ENCODE measurements at regions not wholly inside any gene's neighbourhood (a gene's known extent, or its start where the extent isn't known, plus 50 kb on each side); places are given as distances from the start of the nearest gene placed in this dataset.

DNA sequence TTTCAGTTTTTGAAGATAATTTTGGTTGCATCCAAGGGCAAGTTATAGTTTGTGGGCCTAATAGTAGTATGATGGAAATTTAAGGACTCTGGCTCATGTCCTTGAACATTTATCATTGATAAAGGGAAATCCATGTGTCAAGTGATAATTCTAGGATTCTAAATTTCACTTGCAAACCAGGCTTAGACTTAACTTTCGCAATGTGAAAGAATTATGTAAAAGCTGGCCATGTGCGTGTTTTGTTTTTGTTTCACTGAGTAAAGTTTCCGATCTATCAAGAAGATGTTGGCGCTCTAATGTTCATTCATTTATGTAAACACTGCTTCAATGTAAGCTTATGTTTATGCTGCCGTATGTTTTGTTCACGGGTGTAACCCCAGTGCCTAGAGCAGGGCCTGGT is 302.0 kb downstream of the SOX4 start:
- no peak for DNase-seq

DNA sequence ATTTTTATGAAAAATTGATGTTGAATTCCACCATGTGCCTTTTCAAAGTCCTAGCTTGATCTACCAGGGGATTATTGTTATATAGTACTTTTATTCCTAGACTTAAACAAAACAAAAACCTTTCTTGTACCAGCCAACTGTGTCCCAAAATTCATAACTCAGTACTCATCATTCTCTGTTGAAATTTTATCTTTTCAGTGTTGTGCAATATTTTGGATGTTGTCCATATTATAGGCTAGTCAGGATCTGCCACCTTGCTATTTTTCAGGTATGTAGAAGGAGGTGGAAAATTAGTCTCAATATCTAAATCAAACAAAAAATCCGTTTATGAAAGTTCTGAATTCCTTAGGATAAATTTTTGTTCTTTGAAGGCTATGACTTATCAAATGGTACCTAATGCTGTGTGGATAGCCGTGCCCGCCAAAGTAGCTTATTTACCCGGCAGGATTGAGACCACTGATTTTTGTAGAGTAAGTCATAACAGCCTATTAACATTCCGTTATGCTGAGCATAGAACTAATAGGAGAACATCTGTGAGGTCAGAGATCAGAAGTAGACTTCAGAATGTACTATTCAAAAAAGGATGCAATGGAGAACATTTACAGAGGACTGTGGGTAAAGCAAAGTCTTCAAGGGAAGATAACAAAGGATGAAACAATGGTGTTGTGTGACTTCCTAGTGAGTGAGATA is 304.7 kb downstream of the SOX4 start:
- DNase-seq = no peak

DNA sequence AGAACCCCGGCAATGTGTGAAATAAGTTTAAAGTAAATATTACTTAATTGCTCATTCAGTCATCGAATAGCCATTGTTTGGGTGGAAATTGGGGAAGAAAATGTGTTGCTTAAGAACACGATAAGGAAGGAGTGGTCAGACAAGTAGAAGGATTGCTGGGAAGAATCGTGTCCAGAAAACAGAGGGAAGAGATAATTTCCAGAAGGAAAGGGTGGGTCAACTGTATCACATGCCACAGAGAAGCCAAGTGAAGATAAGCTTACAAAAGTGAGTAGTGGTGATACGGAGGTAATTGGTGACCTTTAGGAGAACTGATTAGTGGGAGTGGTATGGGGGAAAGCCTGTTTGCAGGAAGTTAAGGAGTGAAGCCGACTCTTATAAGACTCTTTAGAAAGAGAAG is 306.2 kb downstream of the SOX4 start:
- DNase-seq = no peak

DNA sequence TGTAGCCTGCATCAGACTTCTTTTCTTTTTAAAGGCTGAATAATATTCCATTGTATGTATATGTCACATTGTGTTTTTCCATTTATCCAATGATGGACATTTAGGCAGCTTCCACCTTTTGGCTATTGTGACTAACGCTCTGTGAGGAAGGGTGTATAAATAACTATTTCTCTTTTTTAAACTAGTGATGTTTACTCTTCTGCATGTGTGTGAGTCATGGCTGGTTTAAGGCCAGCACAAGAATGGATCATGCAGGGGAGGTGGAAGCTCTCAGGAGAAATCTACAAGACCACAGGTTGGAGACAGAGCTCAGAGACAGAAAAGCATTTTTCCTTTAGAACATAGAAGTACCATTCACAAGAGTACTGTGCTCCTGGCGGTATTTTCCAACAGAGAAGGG is 307.2 kb downstream of the SOX4 start:
- no peak for DNase-seq

DNA sequence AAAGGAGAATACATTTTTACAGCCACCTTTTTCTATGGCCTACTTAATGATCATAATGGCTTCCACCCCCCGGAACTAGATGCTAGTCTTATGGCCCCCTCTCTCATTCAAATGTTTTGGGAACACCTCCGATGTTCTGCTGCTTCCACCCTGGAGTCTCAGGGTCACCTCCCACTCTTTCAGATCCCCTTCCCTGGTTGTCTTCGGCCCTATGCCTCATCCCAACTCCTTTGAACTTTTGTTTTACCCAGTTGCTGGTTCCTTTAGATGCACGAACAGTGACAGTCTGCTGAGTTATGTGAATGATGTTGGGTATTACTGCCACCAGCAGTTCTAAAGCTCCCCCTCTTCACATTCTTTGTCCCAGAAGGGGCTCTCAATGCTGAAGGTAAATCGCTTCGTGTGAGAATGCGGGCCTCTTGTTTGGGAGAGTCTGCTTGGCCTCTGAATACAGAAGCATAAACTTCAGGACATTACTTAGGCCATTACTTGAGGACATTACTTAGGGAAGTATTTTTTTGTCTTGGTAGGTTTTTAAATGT is 309.1 kb downstream of the SOX4 start:
- DNase-seq = no peak

DNA sequence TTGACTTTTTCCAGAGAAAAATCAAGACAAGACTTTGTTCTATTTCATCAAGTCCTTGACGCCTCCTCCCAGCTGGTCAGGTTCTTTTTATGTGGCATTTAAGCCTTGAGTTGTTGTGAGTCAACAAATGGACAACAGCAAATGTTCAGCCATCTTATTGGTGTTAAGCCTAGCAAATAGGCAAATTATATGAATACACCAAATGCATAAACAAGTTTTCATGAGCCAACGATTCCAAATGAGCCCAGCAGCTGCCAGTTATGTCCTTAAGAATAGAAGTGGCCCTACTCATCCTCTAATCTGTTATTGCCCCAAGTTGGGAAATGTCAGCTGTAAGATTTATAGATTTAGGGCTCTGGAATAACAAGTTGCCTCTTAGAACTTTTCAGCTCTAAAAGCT is 312.0 kb downstream of the SOX4 start:
- no peak for DNase-seq

DNA sequence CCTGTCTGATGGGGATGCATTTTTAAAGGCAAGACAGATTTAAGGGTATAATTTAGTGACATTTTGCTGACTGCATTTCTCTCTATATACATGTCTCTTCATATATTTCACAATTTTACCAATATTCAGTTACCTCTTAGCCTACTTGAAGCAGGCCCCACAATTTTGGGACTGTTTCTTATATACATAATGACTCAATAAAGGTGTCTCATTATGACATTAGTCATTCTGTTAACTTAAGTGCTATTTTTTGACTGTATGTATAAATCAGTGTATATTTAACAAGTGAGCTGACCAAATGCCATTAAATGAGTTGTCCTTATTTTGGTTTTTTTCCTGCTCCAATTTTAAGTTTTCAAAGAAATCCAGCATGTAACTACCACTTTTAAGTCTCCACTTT is 313.3 kb downstream of the SOX4 start:
- no peak for DNase-seq

DNA sequence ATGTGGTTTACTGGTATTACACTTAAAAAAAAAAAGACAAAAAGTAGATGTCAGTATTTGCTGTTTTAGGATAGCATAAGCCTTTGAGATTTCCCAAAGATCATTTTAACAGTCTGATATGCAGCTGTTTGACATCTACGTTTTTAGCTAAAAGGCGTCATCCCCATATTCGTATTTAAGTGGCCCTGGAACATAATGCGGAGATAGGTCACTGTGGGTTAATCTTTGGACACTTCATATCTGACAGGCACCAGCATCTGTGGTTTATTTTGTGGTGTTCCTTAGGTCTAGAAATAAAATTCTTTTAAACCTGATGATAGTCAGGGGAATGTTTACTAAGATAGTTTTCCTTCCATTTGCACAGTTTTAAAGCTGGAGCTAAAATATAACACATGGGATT is 313.7 kb downstream of the SOX4 start:
- no peak for DNase-seq

DNA sequence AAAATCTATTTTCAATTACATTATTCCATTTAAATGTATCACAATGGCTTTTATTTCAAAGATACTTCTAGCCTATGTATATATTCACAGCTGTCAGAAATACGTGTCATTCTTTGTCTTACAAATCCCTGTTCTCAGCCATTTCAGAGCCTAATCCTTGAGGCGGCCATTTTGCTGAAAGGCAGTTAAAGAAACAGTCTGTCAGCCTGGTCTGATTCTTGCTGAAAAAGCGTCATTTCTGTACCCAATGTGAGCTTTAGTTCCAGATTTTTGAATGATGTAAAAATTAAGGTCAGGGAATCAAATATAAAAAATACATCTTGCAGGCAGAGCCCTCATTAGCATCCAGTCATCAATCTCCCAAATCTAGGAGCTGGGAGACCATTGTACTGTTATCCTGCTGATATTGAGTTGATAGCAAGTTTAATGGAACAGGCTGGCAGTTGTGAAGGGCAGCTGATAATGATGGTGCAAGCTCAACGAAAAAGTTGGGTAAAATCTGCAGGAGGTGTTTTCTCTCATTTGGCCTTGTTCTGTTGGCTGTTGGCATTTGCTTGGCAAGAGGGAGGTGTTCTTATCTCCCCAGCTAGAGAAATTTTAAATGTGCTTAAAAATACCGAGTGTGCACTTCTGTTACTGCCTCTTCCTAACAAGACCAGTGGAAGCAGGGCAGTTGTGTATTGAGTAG is 314.8 kb downstream of the SOX4 start:
- no peak for DNase-seq

DNA sequence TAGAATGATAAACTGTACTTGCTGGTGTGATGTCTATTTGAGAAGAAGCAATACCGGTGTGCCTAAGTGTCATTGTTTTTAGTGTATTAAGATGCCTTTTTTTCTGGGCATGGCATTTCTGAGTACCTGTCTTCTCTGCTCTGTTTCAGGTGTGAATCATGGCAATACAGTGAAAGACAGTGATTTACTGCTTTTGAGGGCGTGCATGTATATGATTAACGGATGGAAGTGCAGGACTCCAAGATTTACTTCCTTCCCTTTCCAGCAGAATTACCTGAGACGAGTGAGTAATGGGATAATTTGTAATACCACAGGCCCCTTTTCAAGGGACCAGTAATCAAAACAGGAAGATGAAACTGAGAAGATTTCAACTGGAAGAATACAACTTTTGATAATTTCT is 315.8 kb downstream of the SOX4 start:
- DNase-seq = no peak

DNA sequence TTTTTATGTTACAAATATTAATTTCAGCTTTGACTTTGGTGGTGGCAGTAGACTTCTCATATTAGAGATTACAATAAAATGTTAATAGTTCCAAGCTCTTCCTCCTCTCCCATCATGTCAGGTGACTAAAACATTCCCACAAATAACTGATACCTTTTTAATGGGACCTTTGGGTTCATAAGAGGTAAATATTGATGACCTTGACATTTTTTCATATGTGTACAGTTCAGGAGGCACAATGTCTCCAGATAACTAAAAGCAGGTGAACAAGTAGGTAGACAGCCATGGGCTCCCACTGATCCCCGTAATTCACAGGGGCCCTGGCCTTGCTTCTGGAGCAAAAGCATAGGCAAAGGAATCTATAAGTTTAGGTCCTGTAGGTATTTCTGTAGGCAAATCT is 317.7 kb downstream of the SOX4 start:
- no peak for DNase-seq

DNA sequence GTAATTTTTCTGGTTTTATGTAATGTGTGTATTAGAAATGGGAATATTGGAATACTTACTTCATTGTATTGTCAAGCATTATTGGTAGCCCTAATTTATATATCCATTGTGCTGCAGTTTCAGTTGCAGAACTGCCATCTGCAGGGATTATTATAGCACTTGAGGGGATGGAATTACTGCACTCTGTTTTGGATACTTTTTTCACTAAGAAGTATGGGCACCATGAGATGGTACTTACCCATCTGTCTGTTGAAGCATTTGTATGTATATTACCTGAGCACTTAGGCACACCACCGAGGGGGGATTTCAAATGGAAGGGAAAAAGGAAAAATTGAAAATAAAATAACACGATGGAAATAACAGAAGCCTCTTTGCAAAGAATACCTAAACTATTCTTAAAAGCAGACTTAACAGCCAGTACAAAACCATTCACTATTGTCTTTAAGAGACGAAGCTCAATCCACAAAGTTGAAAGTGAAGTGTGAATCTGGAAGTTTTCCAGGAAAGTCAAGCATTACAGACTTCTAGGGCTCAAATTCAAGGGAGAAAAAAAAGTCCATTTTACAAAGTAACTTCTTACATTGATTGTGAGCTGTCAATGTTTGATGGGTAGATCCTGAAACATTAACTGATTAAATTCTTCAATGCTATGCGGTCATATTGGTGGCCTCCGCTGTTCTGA is 318.7 kb downstream of the SOX4 start:
- no peak for DNase-seq

DNA sequence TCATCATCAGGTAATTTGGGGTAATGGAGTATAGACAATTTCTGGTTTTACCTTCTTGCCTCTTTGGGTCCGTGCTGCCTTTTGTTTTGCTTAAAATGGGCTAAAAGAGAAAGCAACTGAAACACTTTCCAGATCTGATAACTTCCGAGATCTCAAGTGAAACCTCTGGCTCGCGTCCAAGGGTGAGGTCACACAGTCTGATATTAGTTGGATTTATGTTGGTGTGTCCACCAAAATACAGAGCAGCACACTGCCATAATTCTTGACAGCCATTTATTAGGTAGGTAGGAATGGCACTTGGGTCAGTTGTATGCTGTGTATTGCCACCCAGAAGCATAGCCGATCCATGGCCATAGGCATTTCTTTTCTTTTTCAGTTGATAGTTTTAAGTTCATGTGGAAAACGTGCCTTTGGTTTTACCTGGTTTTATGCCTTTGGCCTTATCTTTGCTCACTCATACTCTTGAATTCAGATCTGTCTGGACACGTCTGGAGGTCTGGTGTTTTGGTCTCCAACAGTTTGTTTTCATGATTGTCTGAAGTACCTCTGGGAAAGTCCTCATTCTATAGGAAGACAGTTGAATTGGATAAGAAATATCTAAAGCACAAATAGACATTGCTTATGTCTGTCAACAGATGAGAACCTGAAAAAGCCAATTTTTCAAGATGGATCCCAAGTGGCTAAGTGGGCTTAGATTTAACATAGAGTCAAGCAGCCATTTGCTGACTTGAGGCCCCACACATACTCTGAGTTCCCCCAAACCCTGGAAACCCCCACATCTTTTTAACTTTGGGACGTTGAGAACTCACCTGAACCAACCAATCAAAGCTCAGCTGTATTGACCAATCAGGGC is 320.8 kb downstream of the SOX4 start:
- DNase-seq = peak; percentile 1

DNA sequence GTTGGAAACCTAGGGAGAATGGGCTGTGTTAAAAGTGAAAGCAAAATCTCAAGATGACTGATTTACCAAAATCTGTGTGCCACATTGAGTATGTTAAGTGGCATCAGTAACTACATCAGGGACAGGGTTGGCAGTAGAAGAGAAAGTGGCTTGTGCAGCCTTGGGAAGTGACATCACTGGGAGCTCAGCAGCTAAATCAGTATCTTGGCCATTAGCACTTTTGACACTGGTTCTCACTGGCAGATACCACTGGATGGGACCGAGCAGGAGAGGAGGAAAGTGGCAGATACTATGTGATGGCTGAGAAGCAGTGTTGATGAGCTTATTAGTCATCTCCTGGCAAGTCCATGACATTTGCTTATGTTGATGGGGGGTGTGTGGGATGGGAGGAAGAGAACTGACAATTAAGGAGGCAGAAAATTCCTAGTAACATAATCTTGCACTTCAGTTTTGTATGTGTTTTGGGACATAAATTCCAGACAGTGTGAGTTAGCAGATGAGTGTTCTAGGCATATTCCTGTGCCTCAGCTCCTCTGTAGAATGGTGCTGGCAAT is 322.2 kb downstream of the SOX4 start:
- no peak for DNase-seq

DNA sequence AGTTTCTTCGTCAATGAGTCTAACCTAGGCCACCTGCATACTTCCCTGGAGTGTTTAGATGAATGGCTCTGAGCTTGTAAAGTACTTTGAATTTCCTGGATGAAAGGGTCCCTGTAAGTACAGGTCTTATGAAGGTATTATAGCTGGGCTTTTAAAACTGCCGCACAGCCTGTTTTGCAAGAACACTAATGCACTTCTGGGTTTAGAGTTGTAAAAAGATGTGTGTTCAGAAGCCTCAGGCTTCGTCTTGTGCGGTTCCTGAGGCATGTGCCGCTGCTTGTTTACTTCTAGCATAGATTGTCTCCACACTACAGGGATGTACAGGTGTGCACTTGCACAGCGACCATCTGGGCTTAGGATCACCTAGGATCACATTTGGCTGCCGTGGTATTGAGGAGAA is 324.5 kb downstream of the SOX4 start:
- DNase-seq = no peak

DNA sequence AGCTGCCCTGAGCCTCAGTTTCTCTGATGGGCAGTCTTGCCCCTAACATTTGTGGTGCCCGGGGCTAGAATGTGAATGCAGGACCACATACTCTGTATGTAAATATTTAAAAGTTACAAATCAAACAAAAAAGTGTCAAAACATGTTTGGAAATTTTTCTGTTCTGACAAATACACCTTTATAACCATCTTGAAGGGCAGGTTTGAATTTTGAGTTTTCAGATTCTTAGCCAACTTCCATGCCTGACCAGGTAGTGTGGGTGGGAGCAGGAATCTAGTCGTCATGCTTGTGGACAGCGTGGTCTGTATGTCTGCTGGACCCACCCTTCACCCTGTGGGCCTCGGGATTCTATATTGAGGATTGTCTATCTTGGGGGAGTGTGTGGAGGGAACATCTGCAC is 325.1 kb downstream of the SOX4 start:
- no peak for DNase-seq

DNA sequence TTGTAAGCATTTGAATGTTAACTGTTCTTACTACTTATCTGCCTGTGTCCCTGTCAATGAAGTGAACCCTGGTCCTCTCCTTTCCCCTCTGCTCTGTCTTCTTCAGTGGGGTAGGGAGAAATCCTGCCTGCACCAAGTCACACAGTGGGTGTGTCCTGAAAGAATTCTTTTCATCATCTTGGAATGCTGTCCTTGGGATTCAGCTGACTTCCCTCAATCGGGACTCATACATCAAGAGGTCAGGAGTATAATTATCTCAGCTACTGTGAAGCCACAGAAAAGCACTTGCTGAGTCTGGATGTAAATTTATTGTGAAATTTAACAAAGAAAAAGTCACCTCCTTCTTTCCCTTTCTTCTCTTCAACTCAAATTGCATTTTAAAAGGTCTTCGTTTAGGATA is 328.5 kb downstream of the SOX4 start:
- DNase-seq = no peak

DNA sequence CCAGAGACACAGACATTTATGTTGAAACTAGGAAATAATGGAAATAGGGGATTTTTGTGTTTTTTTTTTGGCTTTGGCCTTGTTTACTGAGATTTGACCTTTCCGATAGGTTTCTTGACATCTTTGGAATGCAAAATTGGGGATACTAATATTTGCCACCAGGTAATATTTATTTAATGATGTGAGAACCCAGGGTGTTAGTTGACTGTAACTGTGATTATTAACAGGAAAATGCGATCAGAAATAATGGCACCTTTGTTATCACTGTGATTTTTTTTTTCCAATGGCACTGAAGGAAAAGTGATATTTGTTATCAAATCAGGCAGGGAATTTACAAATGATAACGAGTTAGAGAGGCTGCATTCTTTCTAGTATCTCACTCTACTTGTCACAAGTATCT is 330.5 kb downstream of the SOX4 start:
- DNase-seq = no peak

DNA sequence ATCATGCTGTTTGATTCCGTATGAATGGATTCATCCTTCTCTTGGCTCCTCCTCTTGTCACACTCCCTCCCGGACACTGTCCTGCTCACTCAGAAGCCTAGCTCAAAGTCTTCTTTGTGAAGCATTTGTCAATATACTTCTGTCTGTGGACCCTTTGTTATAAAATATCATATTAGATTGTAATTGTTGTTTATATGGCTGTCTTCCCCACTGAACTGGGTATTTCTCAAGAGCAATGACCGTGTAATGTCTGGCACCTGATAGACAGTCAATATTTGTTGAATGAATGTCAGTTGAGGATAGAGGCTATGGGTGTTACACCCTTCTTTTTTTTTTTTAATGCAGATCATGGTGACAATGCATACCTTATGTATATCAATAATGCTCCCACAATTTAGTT is 335.3 kb downstream of the SOX4 start:
- no peak for DNase-seq

DNA sequence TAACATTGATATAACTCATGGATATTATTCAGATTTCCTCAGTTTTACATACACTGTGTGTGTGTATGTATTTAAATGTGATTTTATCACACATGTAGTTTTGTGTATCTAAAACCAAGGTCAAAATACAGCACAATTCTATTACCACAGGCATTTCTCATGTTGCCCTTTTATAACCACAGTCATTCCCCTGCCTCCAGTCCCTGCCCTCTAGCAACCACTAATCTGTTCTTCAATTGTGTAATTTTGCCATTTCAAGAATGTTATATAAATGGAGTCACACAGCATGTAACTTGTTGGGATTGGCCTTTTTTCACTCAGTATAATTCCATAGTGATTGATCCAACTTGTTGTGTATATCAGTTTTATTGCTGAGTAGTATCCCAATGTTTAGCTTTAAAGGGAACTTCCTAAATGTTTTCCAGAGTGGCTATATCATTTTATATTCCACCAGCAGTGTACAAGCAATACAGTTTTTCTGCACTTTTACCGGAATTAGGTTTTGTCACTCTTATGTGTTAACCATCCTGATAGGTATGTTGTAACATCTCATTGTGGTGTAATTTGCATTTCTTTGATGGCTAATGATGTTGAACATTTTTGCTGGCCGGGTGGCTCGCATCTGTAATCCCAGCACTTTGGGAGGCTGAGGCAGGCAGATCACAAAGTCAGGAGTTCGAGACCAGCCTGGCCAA is 338.2 kb downstream of the SOX4 start:
- no peak for DNase-seq

DNA sequence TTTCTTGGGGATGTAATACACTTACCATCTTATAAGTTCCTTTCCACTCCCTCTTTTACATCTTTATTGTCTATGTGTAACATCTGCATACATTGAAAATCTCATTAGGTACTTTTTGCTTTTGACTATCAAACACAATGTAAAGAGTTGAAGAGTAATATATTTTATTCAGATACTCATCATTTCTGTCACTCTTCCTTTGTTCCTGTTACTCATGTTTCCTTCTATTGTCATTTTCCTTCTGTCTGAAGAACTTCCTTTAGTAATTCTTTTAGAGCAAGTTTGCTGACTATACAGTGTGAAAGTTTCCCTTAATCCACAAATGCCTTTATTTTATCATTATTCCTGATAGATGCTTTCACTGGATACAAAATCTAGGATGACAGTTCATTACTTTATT is 339.8 kb downstream of the SOX4 start:
- DNase-seq = no peak

DNA sequence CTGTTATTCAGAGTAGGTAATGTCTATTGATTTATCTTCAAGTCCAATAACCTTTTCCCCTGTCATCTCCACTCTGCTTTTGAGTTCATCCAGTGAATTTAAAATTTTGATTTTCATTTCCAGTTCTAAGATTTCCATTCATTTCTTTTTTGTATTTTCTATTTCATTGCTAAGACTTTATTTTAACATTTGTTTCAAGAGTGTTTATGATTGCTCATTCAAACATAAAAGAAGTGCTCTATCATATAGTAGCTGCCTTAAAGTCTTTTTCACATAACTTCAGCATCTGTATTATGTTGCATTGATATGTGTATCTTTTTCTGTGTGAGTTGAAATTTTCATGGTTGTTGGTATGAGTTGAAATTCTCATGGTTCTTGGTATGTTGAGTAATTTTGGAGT is 341.6 kb downstream of the SOX4 start:
- DNase-seq = no peak

Measured in activated effector memory CD4-positive, alpha-beta T cell treated with Interleukin-2 at 50 U/mL for 16 hours (primary cell).